GM12878 (cell line): ENCODE measurements at regions not wholly inside any gene's neighbourhood (a gene's known extent, or its start where the extent isn't known, plus 50 kb on each side); places are given as distances from the start of the nearest gene placed in this dataset.

Experiments
- ATAC-seq: fragments of 200-7000 bp; cut with Tn5 transposase; 3 replicates; pipeline ENCODE4 v1.9.1; 2020; ENCODE audit warnings: mild to moderate bottlenecking, moderate library complexity
- BruUV-seq: library from RNA; stranded (reverse); fragments of 400-500 nt; replicated peaks from 2 replicates; lab custom pipeline; 2021; lab: Mats Ljungman, UMichigan
- CTCF ChIA-PET: fragments of 300-600 bp; sonication (Branson Sonifier 250); formaldehyde crosslinking; extraction: SDS; loops from one replicate; lab custom pipeline; 2021; ENCODE audit warnings: inconsistent platforms; lab: Yijun Ruan, JAX
- POLR2A ChIA-PET: fragments of 350-600 bp; formaldehyde crosslinking; extraction: SDS; loops from one replicate; lab custom pipeline; 2021; ENCODE audit warnings: inconsistent platforms; lab: Charles Lee
- RAD21 ChIA-PET: fragments of 300-600 bp; sonication (Branson Sonifier 250); formaldehyde crosslinking; loops from one replicate; lab custom pipeline; 2023; ENCODE audit warnings: antibody characterized with exemption; ENCODE audit not compliant: unreplicated experiment; lab: Charles Lee
- SMC1A ChIA-PET: fragments of 300-600 bp; sonication (Branson Sonifier 250); formaldehyde crosslinking; loops from one replicate; lab custom pipeline; 2023; ENCODE audit not compliant: unreplicated experiment, uncharacterized antibody; lab: Charles Lee
- DNase-seq: peaks from one replicate; pipeline ENCODE4 v3.0.0-alpha.2; 2011; ENCODE audit warnings: low read depth, low spot score
- FAIRE-seq: peaks from 3 replicates; lab custom pipeline; 2011; peaks lifted over from hg19 to GRCh38; lab: Jason Lieb, UNC
- H2AFZ ChIP-seq: 2 replicates; pipeline ENCODE4 v1.6.0; 2011; ENCODE audit warnings: low read depth, low read length, control low read depth; ENCODE audit not compliant: control insufficient read depth
- H3K27ac ChIP-seq: 2 replicates; pipeline ENCODE4 v1.5.1; 2011; ENCODE audit warnings: control low read depth; ENCODE audit not compliant: control insufficient read depth, insufficient read depth
- H3K27me3 ChIP-seq, 2 experiments: replicated peaks in 1 of 2; 2 replicates each; pipeline versions ENCODE4 v1.6.0 to v1.6.1; 2011; ENCODE audit warnings: low read length in 1 of 2; ENCODE audit not compliant: control insufficient read depth in 2 of 2, insufficient read depth in 2 of 2
- H3K36me3 ChIP-seq, 2 experiments: 2 replicates each; pipeline ENCODE4 v1.5.1; 2011; ENCODE audit warnings: low read length in 1 of 2; ENCODE audit not compliant: control insufficient read depth in 2 of 2, insufficient read depth in 2 of 2
- H3K4me1 ChIP-seq: 2 replicates; pipeline ENCODE4 v1.6.1; 2011; ENCODE audit warnings: mild to moderate bottlenecking, low read length, moderate library complexity, mixed read lengths; ENCODE audit not compliant: control insufficient read depth, insufficient read depth
- H3K4me2 ChIP-seq: 2 replicates; pipeline ENCODE4 v1.6.0; 2011; ENCODE audit warnings: control low read depth; ENCODE audit not compliant: control insufficient read depth, insufficient read depth
- H3K4me3 ChIP-seq: fragments of 200-600 bp; sonication (generic); 2 replicates; pipeline ENCODE4 v1.5.1; 2016
- H3K79me2 ChIP-seq: 2 replicates; pipeline ENCODE4 v1.6.0; 2011; ENCODE audit warnings: low read length; ENCODE audit not compliant: control insufficient read depth, insufficient read depth
- H3K9ac ChIP-seq: 2 replicates; pipeline ENCODE4 v1.8.0; 2011; ENCODE audit warnings: low read length, control low read depth, mixed read lengths; ENCODE audit not compliant: control insufficient read depth, insufficient read depth
- H3K9me3 ChIP-seq: replicated peaks from 3 replicates; pipeline ENCODE4 v1.5.1; 2011; ENCODE audit warnings: mild to moderate bottlenecking, low read length; ENCODE audit not compliant: control insufficient read depth, insufficient read depth
- H4K20me1 ChIP-seq: 2 replicates; pipeline ENCODE4 v1.6.0; 2011; ENCODE audit not compliant: control insufficient read depth, insufficient read depth
- BCL3 ChIP-seq: IDR thresholded peaks from 2 replicates; pipeline ENCODE4 v1.6.1; 2011; ENCODE audit warnings: borderline replicate concordance, low read depth, mild to moderate bottlenecking, moderate library complexity, low read length; ENCODE audit not compliant: insufficient read depth, poor library complexity, severe bottlenecking
- BMI1 ChIP-seq: fragments of 450-650 bp; IDR thresholded peaks from 2 replicates; pipeline ENCODE4 v1.6.1; 2016; ENCODE audit warnings: mild to moderate bottlenecking, moderate library complexity, borderline replicate concordance
- CBFB ChIP-seq: IDR thresholded peaks from 2 replicates; pipeline ENCODE4 v1.6.1; 2016; ENCODE audit warnings: antibody characterized with exemption, low read depth
- HDGF ChIP-seq: fragments of 450-650 bp; IDR thresholded peaks from 2 replicates; pipeline ENCODE4 v1.6.1; 2016; ENCODE audit warnings: antibody characterized with exemption
- KLF5 ChIP-seq: fragments of 450-650 bp; IDR thresholded peaks from 2 replicates; pipeline ENCODE4 v1.6.1; 2014; ENCODE audit warnings: mild to moderate bottlenecking; ENCODE audit not compliant: partially characterized antibody
- NFXL1 ChIP-seq: fragments of 450-650 bp; IDR thresholded peaks from 2 replicates; pipeline ENCODE4 v1.6.1; 2017; ENCODE audit warnings: antibody characterized with exemption, mild to moderate bottlenecking, borderline replicate concordance
- NR2F1 ChIP-seq: fragments of 450-650 bp; conservative IDR thresholded peaks from 2 replicates; pipeline ENCODE4 v1.6.1; 2017; ENCODE audit warnings: mild to moderate bottlenecking
- POLR2AphosphoS2 ChIP-seq: IDR thresholded peaks from 2 replicates; pipeline ENCODE4 v1.6.1; 2011; ENCODE audit warnings: low read depth, mild to moderate bottlenecking, low read length, improper control_type of control experiment, moderate library complexity
- RBBP5 ChIP-seq: fragments of 200-600 bp; sonication (generic); conservative IDR thresholded peaks from 2 replicates; pipeline ENCODE4 v1.6.1; 2016
- RCOR1 ChIP-seq: conservative IDR thresholded peaks from 2 replicates; pipeline ENCODE4 v1.6.1; 2012; ENCODE audit warnings: low read depth, low read length, improper control_type of control experiment
- SRF ChIP-seq, 2 experiments: IDR thresholded peaks; 2 replicates each; pipeline ENCODE4 v1.6.1; 2011; ENCODE audit warnings: low read depth in 2 of 2, low read length in 2 of 2, mild to moderate bottlenecking in 1 of 2, moderate library complexity in 1 of 2
- STAT1 ChIP-seq: fragments of 450-650 bp; conservative IDR thresholded peaks from 2 replicates; pipeline ENCODE4 v1.6.1; 2014; ENCODE audit warnings: antibody characterized with exemption, mild to moderate bottlenecking
- STAT3 ChIP-seq: IDR thresholded peaks from 2 replicates; pipeline ENCODE4 v1.6.1; 2011; ENCODE audit warnings: low read depth, low read length, improper control_type of control experiment
- TBL1XR1 ChIP-seq: IDR thresholded peaks from 2 replicates; pipeline ENCODE4 v1.6.1; 2012; ENCODE audit warnings: low read depth, low read length, improper control_type of control experiment
- TCF7 ChIP-seq: IDR thresholded peaks from 2 replicates; pipeline ENCODE4 v1.6.1; 2014; ENCODE audit warnings: antibody characterized with exemption, borderline replicate concordance
- ZNF24 ChIP-seq: fragments of 450-650 bp; IDR thresholded peaks from 2 replicates; pipeline ENCODE4 v1.6.1; 2017; ENCODE audit warnings: antibody characterized with exemption, mild to moderate bottlenecking
- WGBS: methylation state at CpG from one replicate; pipeline ENCODE4 v1.1.6; 2016; ENCODE audit warnings: low lambda C conversion rate; ENCODE audit not compliant: insufficient replicate concordance, insufficient coverage; ENCODE audit errors: missing lambda C conversion rate; 5-methylcytosine and 5-hydroxymethylcytosine counted together
- in situ Hi-C: fragments of 300-500 bp; cut with MboI; formaldehyde crosslinking; loops from 9 replicates; pipeline ENCODE4 v1.14.3; 2018; ENCODE audit warnings: mixed read lengths
- intact Hi-C: fragments of 100-400 bp; cut with micrococcal nuclease; formaldehyde crosslinking; loops from one replicate; pipeline ENCODE4 v1.14.2; 2022; ENCODE audit not compliant: unreplicated experiment

- POLR2A ChIA-PET = no interaction called here
- SMC1A ChIA-PET = no interaction called here
- RAD21 ChIA-PET = no interaction called here
- Histone ChIP-seq H3K36me3 (no peaks in the 10 kb centered on the region), H3K9ac (no peak overlapping the region), H3K79me2 (no peaks in the 10 kb centered on the region), H4K20me1 (no peaks in the 10 kb centered on the region), H3K27ac (no peak overlapping the region), H3K9me3 (no peaks in the 10 kb centered on the region), H3K4me2 (no peak overlapping the region), H3K27me3 (no peaks in the 10 kb centered on the region), H3K4me1 (no peaks in the 10 kb centered on the region), H2AFZ (no peak overlapping the region), H3K4me3 (no peak overlapping the region)
- WGBS = 47% methylated on average over 1 of the region's 1 CpG
- BruUV-seq = no TSS peak
- intact Hi-C loops = no loop called here
- CTCF ChIA-PET = no interaction called here
- TF ChIP-seq STAT3 (no peak), TCF7 (no peak), SRF (IDR thresholded peaks at IDR 0.05; ENCODE audit: low read depth in 2 of 2, low read length in 2 of 2) (no peak), BMI1 (no peak), BCL3 (no peak), KLF5 (no peak), POLR2AphosphoS2 (no peak), ZNF24 (no peak), NR2F1 (no peak), TBL1XR1 (no peak), RCOR1 (no peak), NFXL1 (no peak), STAT1 (no peak), CBFB (no peak), RBBP5 (no peak), HDGF (no peak)
- in situ Hi-C loops = no loop called here
- DNase-seq (no peak), FAIRE-seq (no peak), ATAC-seq (no peak)
These were observed 311.6 kb downstream of the RPS6KC1 start for GRCh38 chr1:213362598-213362997.
